ENCODE measurements at regions not wholly inside any gene's neighbourhood (a gene's known extent, or its start where the extent isn't known, plus 50 kb on each side); places are given as distances from the start of the nearest gene placed in this dataset.

- H2BK20ac ChIP-seq (ENCODE audit: low read depth, low read length, poor library complexity, severe bottlenecking), result no peak overlapping the region
- H3K4me2 ChIP-seq (ENCODE audit: insufficient read depth, insufficient read length, low read length), result no peak overlapping the region
- H2BK12ac ChIP-seq (ENCODE audit: insufficient read length, low read depth, low read length), result no peak overlapping the region
- Mint-ChIP-seq H3K9me3 (no peaks in the 10 kb centered on the region), H3K36me3 (ENCODE audit: insufficient read depth in 1 of 3, low read depth in 3 of 3) (no peaks in the 10 kb centered on the region), H3K4me3 (no peak overlapping the region), H3K27me3 (ENCODE audit: low read depth) (no peaks in the 10 kb centered on the region), H3K27ac (no peak overlapping the region), H3K4me1 (no peaks in the 10 kb centered on the region)
- no peak overlapping the region for H3K14ac ChIP-seq (ENCODE audit: insufficient read depth, low read length)
- H3K9ac ChIP-seq (ENCODE audit: extremely low read depth, insufficient read length, low read length), result no peak overlapping the region
- no peak overlapping the region for H2AK5ac ChIP-seq (ENCODE audit: insufficient read length, low read length)
- H3K56ac ChIP-seq (ENCODE audit: insufficient read length, low read depth, low read length), result no peak overlapping the region
- no peak overlapping the region for H3K18ac ChIP-seq (ENCODE audit: insufficient read length, low read depth, low read length)
- no peak for DNase-seq
- H2BK15ac ChIP-seq (ENCODE audit: low read depth, low read length), result no peak overlapping the region
- no peaks in the 10 kb centered on the region for H3K4me1 ChIP-seq (ENCODE audit: insufficient read depth, low read length)
- H3T11ph ChIP-seq (ENCODE audit: low read length), result no peak overlapping the region
- H3K23ac ChIP-seq (ENCODE audit: insufficient read length, low read depth, low read length), result no peak overlapping the region
- H3K79me1 ChIP-seq (ENCODE audit: insufficient read depth, low read depth, low read length, poor library complexity, severe bottlenecking), result no peaks in the 10 kb centered on the region
- no peak overlapping the region for H4K5ac ChIP-seq (ENCODE audit: insufficient read length, low read depth, low read length)
- H3K27me3 ChIP-seq (ENCODE audit: insufficient read depth, low read length), result no peaks in the 10 kb centered on the region
- H3K27ac ChIP-seq (ENCODE audit: insufficient read length, low read depth, low read length), result no peak overlapping the region
- no peaks in the 10 kb centered on the region for H3K9me3 ChIP-seq (ENCODE audit: control insufficient read depth, low read depth, low read length)
- H4K91ac ChIP-seq (ENCODE audit: insufficient read length, low read depth, low read length), result no peak overlapping the region
- TF ChIP-seq CTCF (conservative IDR thresholded peaks at IDR 0.05), result no peak
- no peak overlapping the region for H4K8ac ChIP-seq (replicated peaks; ENCODE audit: insufficient read length, low read depth, low read length)
- H3K79me2 ChIP-seq (ENCODE audit: insufficient read depth, low read length), result no peaks in the 10 kb centered on the region
- H2BK120ac ChIP-seq (ENCODE audit: low read depth, low read length, poor library complexity, severe bottlenecking), result no peak overlapping the region
- H3K4ac ChIP-seq (ENCODE audit: low read depth, low read length), result no peak overlapping the region
- H2BK5ac ChIP-seq (ENCODE audit: insufficient read length, low read length), result no peak overlapping the region
- no peaks in the 10 kb centered on the region for H3K23me2 ChIP-seq (ENCODE audit: insufficient read length, low read depth, low read length, poor library complexity, severe bottlenecking)
- no peaks in the 10 kb centered on the region for H4K20me1 ChIP-seq (ENCODE audit: control insufficient read depth, insufficient read depth, insufficient read length)
- H2AFZ ChIP-seq (ENCODE audit: low read length), result no peak overlapping the region
These were observed 137.4 kb upstream of the SLITRK5 start for GRCh38 chr13:87533776-87534175.

Measured in H9 (cell line).